CD4-positive, alpha-beta T cell treated with Interleukin-12 subunit alpha and Interleukin-12 subunit beta, for 1 hour (primary cell): ENCODE measurements at regions not wholly inside any gene's neighbourhood (a gene's known extent, or its start where the extent isn't known, plus 50 kb on each side); places are given as distances from the start of the nearest gene placed in this dataset.

Experiments used
- DNase-seq: peaks from one replicate; pipeline ENCODE4 v3.0.0-alpha.2; 2020

GRCh38 chr22:26897384-26897783 is 240.0 kb downstream of the MIAT start:
- no peak for DNase-seq

GRCh38 chr22:26898946-26899605 is 241.7 kb downstream of the MIAT start:
- no peak for DNase-seq

GRCh38 chr22:26900787-26901186 is 243.4 kb downstream of the MIAT start:
- no peak for DNase-seq

GRCh38 chr22:26901198-26901816 is 243.9 kb downstream of the MIAT start:
- no peak for DNase-seq

- no peak for DNase-seq
Measured at GRCh38 chr22:26902401-26903029, 245.1 kb downstream of the MIAT start.

- no peak for DNase-seq
Measured at GRCh38 chr22:26903030-26903856, 245.9 kb downstream of the MIAT start.

GRCh38 chr22:26904483-26904882 is 247.1 kb downstream of the MIAT start:
- DNase-seq: no peak

GRCh38 chr22:26905076-26905475 is 247.7 kb downstream of the MIAT start:
- DNase-seq: no peak

GRCh38 chr22:26905640-26906039 is 248.3 kb downstream of the MIAT start:
- DNase-seq: no peak

GRCh38 chr22:26906464-26906863 is 249.1 kb downstream of the MIAT start:
- no peak for DNase-seq

- DNase-seq: no peak
Measured at GRCh38 chr22:26907366-26907765, 250.0 kb downstream of the MIAT start.

- DNase-seq: no peak
Measured at GRCh38 chr22:26910845-26911244, 253.5 kb downstream of the MIAT start.

- DNase-seq: no peak
Measured at GRCh38 chr22:26912655-26913345, 255.4 kb downstream of the MIAT start.

GRCh38 chr22:26914519-26915185 is 257.3 kb downstream of the MIAT start:
- DNase-seq: no peak

- no peak for DNase-seq
Measured at GRCh38 chr22:26916236-26916635, 258.8 kb downstream of the MIAT start.

- DNase-seq: no peak
Measured at GRCh38 chr22:26918226-26918625, 260.8 kb downstream of the MIAT start.

- DNase-seq: no peak
Measured at GRCh38 chr22:26921726-26922125, 264.3 kb downstream of the MIAT start.

GRCh38 chr22:26922806-26923205 is 265.4 kb downstream of the MIAT start:
- no peak for DNase-seq

GRCh38 chr22:26923531-26923930 is 266.1 kb downstream of the MIAT start:
- no peak for DNase-seq

- no peak for DNase-seq
Measured at GRCh38 chr22:26927821-26928220, 270.4 kb downstream of the MIAT start.

GRCh38 chr22:26931471-26931870 is 274.1 kb downstream of the MIAT start:
- no peak for DNase-seq

- no peak for DNase-seq
Measured at GRCh38 chr22:26933105-26933590, 275.8 kb downstream of the MIAT start.
